HEK293T (cell line): ENCODE measurements at regions not wholly inside any gene's neighbourhood (a gene's known extent, or its start where the extent isn't known, plus 50 kb on each side); places are given as distances from the start of the nearest gene placed in this dataset.

Experiments
- ARNT ChIP-seq: fragments of 450-650 bp; IDR thresholded peaks from 2 replicates; pipeline ENCODE4 v1.6.1; 2017; ENCODE audit warnings: mild to moderate bottlenecking
- FOXA1 ChIP-seq: fragments of 450-650 bp; IDR thresholded peaks from 2 replicates; pipeline ENCODE4 v1.6.1; 2016; ENCODE audit warnings: mild to moderate bottlenecking
- SUZ12 ChIP-seq: fragments of 450-650 bp; IDR thresholded peaks from 2 replicates; pipeline ENCODE4 v1.6.1; 2016; ENCODE audit warnings: mild to moderate bottlenecking

DNA sequence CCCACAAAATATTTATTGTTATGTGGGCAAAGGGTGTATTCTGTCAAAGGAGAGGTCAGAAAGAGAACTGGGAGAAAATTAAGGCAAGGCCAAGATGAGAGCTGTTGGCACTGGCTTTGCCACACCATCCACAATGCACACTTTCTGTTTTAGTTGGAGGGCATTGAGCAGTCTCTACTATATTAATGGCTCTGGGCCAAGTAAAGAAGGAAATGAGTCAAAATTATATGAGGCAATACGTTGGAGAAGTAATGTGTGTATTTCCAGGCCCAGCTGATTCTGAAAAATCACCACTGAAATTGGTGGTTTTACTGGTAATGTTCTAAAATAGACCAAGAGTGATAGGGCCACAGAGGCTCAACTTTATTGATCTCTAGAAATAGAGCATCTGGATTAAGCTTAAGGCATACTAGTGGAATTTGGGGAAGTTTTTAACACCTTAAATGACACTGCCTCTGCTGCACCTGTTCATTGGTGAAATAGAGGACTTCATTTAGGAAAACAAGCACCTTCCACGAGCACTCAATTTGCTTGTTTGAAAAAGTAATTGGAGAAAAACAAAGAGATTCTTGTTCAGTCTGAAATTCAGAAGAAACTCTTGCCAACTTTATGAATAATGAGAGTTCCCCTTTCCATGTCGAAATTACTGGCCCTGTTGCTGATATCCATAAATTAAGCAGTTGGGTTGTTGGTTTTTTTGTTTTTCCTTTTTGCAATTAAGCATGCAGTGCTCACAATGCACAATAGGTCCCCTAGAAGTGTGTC, 424.9 kb downstream of the ADGRL2 start:
- no peak for TF ChIP-seq SUZ12
- TF ChIP-seq FOXA1, result no peak
- TF ChIP-seq ARNT, result no peak
